Neural progenitor cell (in vitro differentiated cells): ENCODE measurements at regions not wholly inside any gene's neighbourhood (a gene's known extent, or its start where the extent isn't known, plus 50 kb on each side); places are given as distances from the start of the nearest gene placed in this dataset.

Experiments
- DNase-seq: peaks from one replicate; pipeline ENCODE4 v3.0.0-alpha.2; 2016; ENCODE audit warnings: low spot score
- H2AFZ ChIP-seq: fragments of 200-600 bp; sonication (generic); replicated peaks from 2 replicates; pipeline ENCODE4 v1.6.1; 2016; ENCODE audit warnings: antibody characterized with exemption
- H3F3A ChIP-seq: fragments of 200-600 bp; sonication (generic); 2 replicates; pipeline ENCODE4 v1.6.1; 2016; ENCODE audit warnings: antibody characterized with exemption, low read depth
- H3K27ac ChIP-seq: fragments of 200-600 bp; sonication (generic); 2 replicates; pipeline ENCODE4 v1.5.1; 2016; ENCODE audit warnings: mild to moderate bottlenecking
- H3K27me3 ChIP-seq: fragments of 200-600 bp; sonication (generic); 2 replicates; pipeline ENCODE4 v1.6.1; 2016; ENCODE audit warnings: mild to moderate bottlenecking, moderate library complexity
- H3K36me3 ChIP-seq: fragments of 200-600 bp; sonication (generic); 2 replicates; pipeline ENCODE4 v1.5.1; 2016
- H3K4me1 ChIP-seq: fragments of 200-600 bp; sonication (generic); 2 replicates; pipeline ENCODE4 v1.6.1; 2016; ENCODE audit warnings: mixed run types
- H3K4me2 ChIP-seq: fragments of 200-600 bp; sonication (generic); 2 replicates; pipeline ENCODE4 v1.6.1; 2016
- H3K4me3 ChIP-seq: fragments of 200-600 bp; sonication (generic); 2 replicates; pipeline ENCODE4 v1.5.1; 2016
- H3K79me2 ChIP-seq: fragments of 200-600 bp; sonication (generic); 2 replicates; pipeline ENCODE4 v1.6.1; 2016; ENCODE audit warnings: low read depth
- H3K9ac ChIP-seq: fragments of 200-600 bp; sonication (generic); 2 replicates; pipeline ENCODE4 v1.6.1; 2016
- H3K9me3 ChIP-seq: fragments of 200-600 bp; sonication (generic); 2 replicates; pipeline ENCODE4 v1.5.1; 2016; ENCODE audit warnings: low read depth
- H4K20me1 ChIP-seq: fragments of 200-600 bp; sonication (generic); 2 replicates; pipeline ENCODE4 v1.6.1; 2016; ENCODE audit warnings: low read depth
- H3K27ac Mint-ChIP-seq: 3 replicates; pipeline ENCODE4 v1.8.0; 2021; ENCODE audit warnings: mixed read lengths
- H3K27me3 Mint-ChIP-seq: 2 replicates; pipeline ENCODE4 v1.8.0; 2022; ENCODE audit warnings: low read depth, mild to moderate bottlenecking, inconsistent platforms, moderate library complexity, mixed read lengths; ENCODE audit not compliant: insufficient read depth
- H3K36me3 Mint-ChIP-seq: 3 replicates; pipeline ENCODE4 v1.8.0; 2021; ENCODE audit warnings: mixed read lengths
- H3K4me1 Mint-ChIP-seq: 3 replicates; pipeline ENCODE4 v1.8.0; 2021; ENCODE audit warnings: mixed read lengths
- H3K4me3 Mint-ChIP-seq: 3 replicates; pipeline ENCODE4 v1.8.0; 2021; ENCODE audit warnings: mild to moderate bottlenecking, moderate library complexity, mixed read lengths
- H3K9me3 Mint-ChIP-seq: 3 replicates; pipeline ENCODE4 v1.8.0; 2020; ENCODE audit warnings: mixed read lengths
- CTCF ChIP-seq: fragments of 200-600 bp; sonication (generic); IDR thresholded peaks from 2 replicates; pipeline ENCODE4 v1.5.1; 2017; ENCODE audit warnings: antibody characterized with exemption, mild to moderate bottlenecking
- EZH2 ChIP-seq: fragments of 200-600 bp; sonication (generic); IDR thresholded peaks from 2 replicates; pipeline ENCODE4 v1.6.1; 2017; ENCODE audit warnings: antibody characterized with exemption, mild to moderate bottlenecking, moderate library complexity
- EZH2phosphoT487 ChIP-seq: fragments of 200-600 bp; sonication (generic); IDR thresholded peaks from 2 replicates; pipeline ENCODE4 v1.6.1; 2017; ENCODE audit warnings: antibody characterized with exemption

- Mint-ChIP-seq H3K36me3 (no peaks in the 10 kb centered on the region), H3K4me3 (no peak overlapping the region), H3K27ac (no peak overlapping the region), H3K9me3 (no peaks in the 10 kb centered on the region), H3K27me3 (no peaks in the 10 kb centered on the region), H3K4me1 (no peaks in the 10 kb centered on the region)
- H3K4me1 ChIP-seq, result no peaks in the 10 kb centered on the region
- no peaks in the 10 kb centered on the region for H4K20me1 ChIP-seq
- H3K36me3 ChIP-seq, result no peaks in the 10 kb centered on the region
- H3K27me3 ChIP-seq, result no peaks in the 10 kb centered on the region
- H3K79me2 ChIP-seq, result no peaks in the 10 kb centered on the region
- H3K9ac ChIP-seq, result no peak overlapping the region
- no peak for TF ChIP-seq EZH2phosphoT487
- no peak for TF ChIP-seq EZH2
- TF ChIP-seq CTCF, result no peak
- H3K4me2 ChIP-seq, result no peak overlapping the region
- H3K9me3 ChIP-seq, result no peaks in the 10 kb centered on the region
- H3K4me3 ChIP-seq, result no peak overlapping the region
- H3K27ac ChIP-seq, result no peak overlapping the region
- no peaks in the 10 kb centered on the region for H3F3A ChIP-seq
- H2AFZ ChIP-seq, result no peak overlapping the region
- DNase-seq, result no peak
Observed at GRCh38 chr5:56454219-56454862, 221.2 kb upstream of the ANKRD55 start.

- H3K36me3 ChIP-seq, result no peaks in the 10 kb centered on the region
- Mint-ChIP-seq H3K36me3 (no peaks in the 10 kb centered on the region), H3K27me3 (no peaks in the 10 kb centered on the region), H3K27ac (no peak overlapping the region), H3K9me3 (no peaks in the 10 kb centered on the region), H3K4me1 (peaks cover 5% of the 10 kb centered on the region), H3K4me3 (no peak overlapping the region)
- no peaks in the 10 kb centered on the region for H3F3A ChIP-seq
- H3K79me2 ChIP-seq, result no peaks in the 10 kb centered on the region
- TF ChIP-seq EZH2phosphoT487 (no peak), EZH2 (no peak), CTCF (no peak)
- H3K27me3 ChIP-seq, result no peaks in the 10 kb centered on the region
- H3K27ac ChIP-seq, result no peak overlapping the region
- no peaks in the 10 kb centered on the region for H3K9me3 ChIP-seq
- no peak overlapping the region for H3K4me3 ChIP-seq
- DNase-seq, result no peak
- no peaks in the 10 kb centered on the region for H3K4me1 ChIP-seq
- no peak overlapping the region for H2AFZ ChIP-seq
- no peaks in the 10 kb centered on the region for H4K20me1 ChIP-seq
- no peak overlapping the region for H3K9ac ChIP-seq
- no peak overlapping the region for H3K4me2 ChIP-seq
Observed at GRCh38 chr5:56451742-56452141, 218.6 kb upstream of the ANKRD55 start.

- Histone ChIP-seq H3K79me2 (no peaks in the 10 kb centered on the region), H2AFZ (no peak overlapping the region), H3K4me1 (no peaks in the 10 kb centered on the region), H3K9ac (no peak overlapping the region), H3K4me3 (no peak overlapping the region), H3K36me3 (no peaks in the 10 kb centered on the region), H3K9me3 (no peaks in the 10 kb centered on the region), H3F3A (no peaks in the 10 kb centered on the region), H3K4me2 (no peak overlapping the region), H4K20me1 (no peaks in the 10 kb centered on the region), H3K27ac (no peak overlapping the region), H3K27me3 (no peaks in the 10 kb centered on the region)
- no peaks in the 10 kb centered on the region for H3K9me3 Mint-ChIP-seq
- no peaks in the 10 kb centered on the region for H3K27me3 Mint-ChIP-seq
- DNase-seq, result no peak
- H3K27ac Mint-ChIP-seq, result no peak overlapping the region
- H3K4me1 Mint-ChIP-seq, result peaks cover 5% of the 10 kb centered on the region
- TF ChIP-seq EZH2phosphoT487 (no peak), CTCF (no peak), EZH2 (no peak)
- H3K36me3 Mint-ChIP-seq, result no peaks in the 10 kb centered on the region
- no peak overlapping the region for H3K4me3 Mint-ChIP-seq
Observed at GRCh38 chr5:56450766-56451165, 217.6 kb upstream of the ANKRD55 start.
